ENCODE measurements at regions not wholly inside any gene's neighbourhood (a gene's known extent, or its start where the extent isn't known, plus 50 kb on each side); places are given as distances from the start of the nearest gene placed in this dataset.
A peak's percentile ranks its signal among the peaks of the same experiment; 100 is the strongest.
"Not testable (repeated sequence)": the region's sequence is repeated elsewhere in the genome, so short reads cannot be mapped to it uniquely, and the experiment has no call there.

DNA sequence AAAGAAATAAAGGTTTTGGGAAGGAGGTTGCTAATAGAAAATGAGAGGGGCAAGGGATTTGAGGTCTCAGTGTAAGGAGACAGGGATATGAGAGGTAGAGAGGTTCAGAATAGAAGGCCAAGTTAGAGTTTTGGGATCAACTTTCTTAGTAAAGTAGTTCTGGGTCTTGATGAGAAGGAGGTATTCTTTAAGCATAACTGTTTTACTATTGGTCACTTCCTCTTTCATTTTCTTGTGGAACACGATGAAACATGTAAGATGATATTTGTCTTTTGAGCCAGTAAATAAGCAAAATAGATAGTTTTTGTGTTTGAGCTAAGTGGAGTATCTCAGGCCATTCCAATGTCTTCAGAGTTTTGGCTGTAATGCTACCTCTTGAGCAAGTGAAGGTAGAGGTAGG is 68.3 kb downstream of the SEPTIN7 start:
- H3K27me3 ChIP-seq (ENCODE audit: control insufficient read depth, insufficient read depth, low read length); H3K18ac ChIP-seq (ENCODE audit: low read depth, low read length); H3K27ac ChIP-seq (ENCODE audit: insufficient read depth, low read length); H2BK15ac ChIP-seq (ENCODE audit: low read depth, low read length); H3K9ac ChIP-seq (ENCODE audit: low read depth, low read length); H2AFZ ChIP-seq (replicated peaks; ENCODE audit: low read length, poor library complexity); H4K91ac ChIP-seq (ENCODE audit: insufficient read depth, low read depth, low read length); H3K9me1 ChIP-seq (ENCODE audit: insufficient read depth, low read length); H4K5ac ChIP-seq (ENCODE audit: low read depth, low read length); H3K4ac ChIP-seq (ENCODE audit: low read depth, low read length); BruUV-seq (replicated peaks); H3K23ac ChIP-seq (ENCODE audit: low read depth, low read length); H3K4me1 ChIP-seq (ENCODE audit: control insufficient read depth, insufficient read depth, low read length); dilution Hi-C loops (cut with HindIII; ENCODE audit: low sequenced_read_pairs, unreplicated experiment); H3K4me3 ChIP-seq (ENCODE audit: insufficient read depth, low read depth, low read length); H3K14ac ChIP-seq (replicated peaks; ENCODE audit: low read depth, low read length); in situ Hi-C loops (cut with MboI; ENCODE audit: low sequenced_read_pairs); intact Hi-C loops (cut with micrococcal nuclease); H2BK20ac ChIP-seq (ENCODE audit: low read depth, low read length); H2AK5ac ChIP-seq (ENCODE audit: low read depth, low read length); H2AK9ac ChIP-seq (replicated peaks; ENCODE audit: low read depth, low read length, poor library complexity); POLR2A ChIA-PET (ENCODE audit: unreplicated experiment); H4K8ac ChIP-seq (ENCODE audit: low read depth in 2 of 2, low read length in 2 of 2); H3K9me3 ChIP-seq (ENCODE audit: control insufficient read depth, insufficient read depth, low read length); H2BK120ac ChIP-seq (ENCODE audit: low read depth, low read length): not testable (repeated sequence)
- WGBS, 2 experiments (ENCODE audit: extremely low coverage in 2 of 2, insufficient read length in 1 of 2) = no CpG with 5 or more reads among the region's 1 CpG
- H3K4me2 ChIP-seq (ENCODE audit: low read depth, low read length) = peak overlapping the region; percentile 61; the same call in 1 of the 2 replicates
- H2BK5ac ChIP-seq (ENCODE audit: low read depth, low read length, poor library complexity, severe bottlenecking) = peak overlapping the region; percentile 54
- peaks cover 22 to 49% of the 10 kb centered on the region in 2 experiments for H3K79me1 ChIP-seq (ENCODE audit: low read depth in 1 of 2, low read length in 2 of 2)
- ATAC-seq (ENCODE audit: low read depth) = peak; percentile 50
- H3K56ac ChIP-seq (ENCODE audit: extremely low read depth, insufficient read depth, low read length) = 0 out of 2 replicates have a peak overlapping the region, but pooled peaks have one; percentile 6
- H4K20me1 ChIP-seq (ENCODE audit: insufficient read depth, low read length) = peaks cover 11% of the 10 kb centered on the region; the same call in 1 of the 2 replicates
- CTCF ChIA-PET = interaction anchor here (0.6 kb wide), 1 partner anchor 61 kb away, joined by 3 read pairs; no protein-coding TSS in a partner anchor
- DNase-seq = peak; percentile 31
- H3K36me3 ChIP-seq (ENCODE audit: control insufficient read depth, insufficient read depth, low read length) = peaks cover 14% of the 10 kb centered on the region
